ENCODE measurements at regions not wholly inside any gene's neighbourhood (a gene's known extent, or its start where the extent isn't known, plus 50 kb on each side); places are given as distances from the start of the nearest gene placed in this dataset.

GRCh38 chrX:94455782-94456181 is 781.8 kb downstream of the FAM133A start:
- WGBS, result 72% methylated on average over 1 of the region's 1 CpG
- no peaks in the 10 kb centered on the region for H3K27me3 ChIP-seq (ENCODE audit: control insufficient read depth in 4 of 4, insufficient read depth in 4 of 4, low read length in 3 of 4)
- no peak overlapping the region for H3K4me3 ChIP-seq (ENCODE audit: low read depth in 1 of 3, low read length in 3 of 3)
- no peak overlapping the region for H3K9ac ChIP-seq (ENCODE audit: low read depth in 1 of 2, low read length in 2 of 2)
- H3K27ac ChIP-seq (ENCODE audit: low read depth in 1 of 2, low read length in 2 of 2), result no peak overlapping the region
- H3K9me3 ChIP-seq (ENCODE audit: control insufficient read depth in 4 of 4, low read length in 3 of 4), result no peaks in the 10 kb centered on the region
- DNase-seq (ENCODE audit: low spot score), result no peak
- TF ChIP-seq REST (IDR thresholded peaks at IDR 0.05), result no peak
- TF ChIP-seq ATF3 (IDR thresholded peaks at IDR 0.05), result no peak
- TF ChIP-seq RAD21 (IDR thresholded peaks at IDR 0.05), result no peak
- TF ChIP-seq HNF4G (IDR thresholded peaks at IDR 0.05), result no peak
- no peak for TF ChIP-seq TAF1 (conservative IDR thresholded peaks at IDR 0.05)
- TF ChIP-seq JUND (IDR thresholded peaks at IDR 0.05), result no peak
- TF ChIP-seq EGR1 (IDR thresholded peaks at IDR 0.05; ENCODE audit: low read depth in 2 of 2), result no peak
- no peak for TF ChIP-seq NR2F2 (IDR thresholded peaks at IDR 0.05)
- TF ChIP-seq GABPA (IDR thresholded peaks at IDR 0.05 in 1 of 2, conservative IDR thresholded peaks at IDR 0.05 in 1 of 2), result no peak
- TF ChIP-seq FOXA2 (IDR thresholded peaks at IDR 0.05), result no peak
- TF ChIP-seq ZBTB33 (IDR thresholded peaks at IDR 0.05), result no peak
- TF ChIP-seq FOXA1 (IDR thresholded peaks at IDR 0.05), result no peak
- TF ChIP-seq YY1 (IDR thresholded peaks at IDR 0.05), result no peak
- no peak for TF ChIP-seq RXRA (IDR thresholded peaks at IDR 0.05)
- no peak for TF ChIP-seq MAX (IDR thresholded peaks at IDR 0.05)
- TF ChIP-seq HNF4A (conservative IDR thresholded peaks at IDR 0.05), result no peak
- TF ChIP-seq SP1 (IDR thresholded peaks at IDR 0.05), result no peak
- TF ChIP-seq CTCF (IDR thresholded peaks at IDR 0.05; ENCODE audit: low read depth, low read length, missing input control), result no peak
- H3K36me3 ChIP-seq (ENCODE audit: control insufficient read depth in 4 of 4, insufficient read depth in 3 of 4, low read depth in 1 of 4, low read length in 3 of 4), result no peaks in the 10 kb centered on the region
- H3K4me1 ChIP-seq (ENCODE audit: control insufficient read depth in 4 of 4, insufficient read depth in 4 of 4, low read length in 3 of 4), result no peaks in the 10 kb centered on the region
